ENCODE measurements at regions not wholly inside any gene's neighbourhood (a gene's known extent, or its start where the extent isn't known, plus 50 kb on each side); places are given as distances from the start of the nearest gene placed in this dataset.
A peak's percentile ranks its signal among the peaks of the same experiment; 100 is the strongest.

DNA sequence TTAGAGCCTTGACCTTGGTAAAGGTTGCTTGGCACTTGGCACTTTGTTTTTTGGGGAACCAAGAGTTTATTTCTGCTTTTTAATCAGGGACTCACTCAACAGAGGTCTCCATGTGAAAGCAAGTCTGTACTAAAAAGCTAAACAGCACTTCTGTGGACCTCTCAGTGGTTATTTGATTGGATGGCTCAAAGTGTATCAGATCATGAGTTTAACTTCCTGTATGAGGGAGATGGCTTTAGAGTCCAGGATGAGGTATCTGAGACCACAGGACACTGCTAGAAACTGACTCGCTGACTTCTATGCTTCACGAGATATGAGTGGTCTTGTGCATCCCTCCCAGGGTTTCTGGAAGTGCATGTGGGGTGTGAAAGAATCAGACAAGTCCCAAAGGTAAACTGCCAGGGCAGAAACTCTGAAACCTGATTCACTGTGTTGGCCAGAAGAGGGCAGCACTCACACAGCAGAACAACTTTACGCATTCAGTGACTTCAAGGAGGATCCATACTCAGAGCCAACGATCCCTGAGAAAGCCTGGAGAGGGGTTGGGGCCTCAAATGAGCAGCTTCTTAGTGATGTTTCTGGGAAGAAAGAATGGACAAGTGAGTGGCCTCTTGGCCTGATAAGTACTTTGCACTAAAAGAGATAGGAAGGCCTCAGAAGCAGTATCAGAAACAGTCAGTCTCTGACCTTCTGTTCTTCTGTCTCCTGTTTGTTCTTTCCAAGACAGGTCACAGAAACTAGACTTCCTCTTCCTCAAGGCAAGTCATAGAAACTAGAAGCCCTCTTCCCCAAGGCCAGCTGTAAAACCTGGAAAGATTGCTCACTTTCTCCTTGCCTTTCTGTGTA is 220.3 kb upstream of the CXCL13 start:
- peak; percentile 66 to 83 (median 76) for TF ChIP-seq CTCF (IDR thresholded peaks at IDR 0.05)
- TF ChIP-seq POLR2A (IDR thresholded peaks at IDR 0.05) = no peak
- no peak for TF ChIP-seq EP300 (IDR thresholded peaks at IDR 0.05; ENCODE audit: low read depth)
- TF ChIP-seq POLR2AphosphoS5 (IDR thresholded peaks at IDR 0.05) = no peak
